Lung (tissue), 11 donors: ENCODE measurements at regions not wholly inside any gene's neighbourhood (a gene's known extent, or its start where the extent isn't known, plus 50 kb on each side); places are given as distances from the start of the nearest gene placed in this dataset.
A peak's percentile ranks its signal among the peaks of the same experiment; 100 is the strongest.
"Not testable (repeated sequence)": the region's sequence is repeated elsewhere in the genome, so short reads cannot be mapped to it uniquely, and the experiment has no call there.

Experiments
- ATAC-seq: fragments of 200-7000 bp; cut with Tn5 transposase; one replicate; pipeline ENCODE4 v1.9.1; 2020; ENCODE audit warnings: moderate number of reproducible peaks; ENCODE audit not compliant: insufficient read depth, low FRiP score
- DNase-seq, 3 donors: peaks; one replicate each; pipeline ENCODE4 v3.0.0-alpha.2; 2013 to 2017
- H3K27ac ChIP-seq, 2 donors: one replicate each; pipeline ENCODE4 v1.5.1; 2013; ENCODE audit warnings: mild to moderate bottlenecking in 2 of 2, moderate library complexity in 2 of 2, control low read depth in 1 of 2, inconsistent platforms in 1 of 2, low read depth in 1 of 2, low read length in 1 of 2
- H3K27me3 ChIP-seq, 3 donors: one replicate each; pipeline ENCODE4 v1.5.1; 2013; ENCODE audit warnings: low read length in 2 of 3; ENCODE audit not compliant: control insufficient read depth in 3 of 3, insufficient read depth in 3 of 3
- H3K36me3 ChIP-seq, 4 donors: one replicate each; pipeline ENCODE4 v1.5.1; 2013; ENCODE audit warnings: low read length in 4 of 4, mild to moderate bottlenecking in 1 of 4, moderate library complexity in 1 of 4; ENCODE audit not compliant: control insufficient read depth in 4 of 4, insufficient read depth in 4 of 4
- H3K4me1 ChIP-seq, 5 donors: one replicate each; pipeline ENCODE4 v1.5.1; 2013; ENCODE audit warnings: low read length in 5 of 5, mild to moderate bottlenecking in 2 of 5, moderate library complexity in 1 of 5; ENCODE audit not compliant: control insufficient read depth in 5 of 5, insufficient read depth in 5 of 5
- H3K4me3 ChIP-seq: one replicate; pipeline ENCODE4 v1.5.1; 2013; ENCODE audit warnings: mild to moderate bottlenecking, control low read depth, moderate library complexity
- H3K9ac ChIP-seq, 2 donors: one replicate each; pipeline ENCODE4 v1.5.1; 2013; ENCODE audit warnings: low read length in 2 of 2, control low read depth in 1 of 2; ENCODE audit not compliant: insufficient read depth in 1 of 2
- H3K9me3 ChIP-seq, 4 donors: one replicate each; pipeline ENCODE4 v1.5.1; 2013; ENCODE audit warnings: low read length in 3 of 4, mild to moderate bottlenecking in 1 of 4, moderate library complexity in 1 of 4; ENCODE audit not compliant: control insufficient read depth in 4 of 4, insufficient read depth in 3 of 4
- WGBS, 2 donors: extraction: QIAGEN DNeasy Blood & Tissue Kit; methylation state at CpG; one replicate each; pipeline ENCODE4 v1.1.7; 2013; 5-methylcytosine and 5-hydroxymethylcytosine counted together
- TF ChIP-seq, protein P1 (sequence below): IDR thresholded peaks from 2 replicates; pipeline ENCODE4 v1.5.1; 2012; ENCODE audit warnings: mild to moderate bottlenecking; ENCODE audit errors: control extremely low read depth, extremely low read depth
- donor health status: control.
- donor health status: control.
- donor health status: Bipolar disorder and iron deficiency.
- donor health status: healthy.
- donor health status: DM: yes; HTN: yes; CAD: no.

DNA sequence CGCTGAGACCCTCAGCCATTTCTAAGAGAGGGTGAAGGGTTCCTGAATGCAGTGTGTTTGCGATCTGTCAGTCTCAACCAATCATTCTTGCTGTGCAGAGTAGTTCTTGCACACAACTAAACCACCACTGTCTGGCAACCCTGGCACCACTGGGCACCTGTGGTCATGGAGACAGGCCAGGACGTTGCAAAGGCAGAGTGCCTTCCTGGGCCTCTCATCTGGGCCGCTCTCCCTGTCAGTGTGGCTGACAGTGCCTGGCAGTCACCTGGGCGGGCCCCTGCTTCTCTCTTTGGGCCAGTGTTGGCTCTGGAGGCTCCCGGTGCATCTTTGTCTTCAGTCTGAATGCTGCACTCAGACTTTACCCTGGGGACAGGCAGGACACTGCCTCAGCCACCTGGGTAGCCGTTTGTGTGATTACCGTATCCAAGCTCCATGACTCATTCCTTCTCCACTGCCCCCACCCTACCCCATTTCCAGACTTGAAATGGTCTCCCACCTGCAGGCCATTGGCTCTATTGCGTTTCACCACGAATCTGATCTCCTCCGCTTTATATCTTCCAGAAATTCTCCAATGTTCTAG lies 104.6 kb upstream of the KLF13 start:
- no peak overlapping the region for H3K9ac ChIP-seq
- TF ChIP-seq, protein P1, sequence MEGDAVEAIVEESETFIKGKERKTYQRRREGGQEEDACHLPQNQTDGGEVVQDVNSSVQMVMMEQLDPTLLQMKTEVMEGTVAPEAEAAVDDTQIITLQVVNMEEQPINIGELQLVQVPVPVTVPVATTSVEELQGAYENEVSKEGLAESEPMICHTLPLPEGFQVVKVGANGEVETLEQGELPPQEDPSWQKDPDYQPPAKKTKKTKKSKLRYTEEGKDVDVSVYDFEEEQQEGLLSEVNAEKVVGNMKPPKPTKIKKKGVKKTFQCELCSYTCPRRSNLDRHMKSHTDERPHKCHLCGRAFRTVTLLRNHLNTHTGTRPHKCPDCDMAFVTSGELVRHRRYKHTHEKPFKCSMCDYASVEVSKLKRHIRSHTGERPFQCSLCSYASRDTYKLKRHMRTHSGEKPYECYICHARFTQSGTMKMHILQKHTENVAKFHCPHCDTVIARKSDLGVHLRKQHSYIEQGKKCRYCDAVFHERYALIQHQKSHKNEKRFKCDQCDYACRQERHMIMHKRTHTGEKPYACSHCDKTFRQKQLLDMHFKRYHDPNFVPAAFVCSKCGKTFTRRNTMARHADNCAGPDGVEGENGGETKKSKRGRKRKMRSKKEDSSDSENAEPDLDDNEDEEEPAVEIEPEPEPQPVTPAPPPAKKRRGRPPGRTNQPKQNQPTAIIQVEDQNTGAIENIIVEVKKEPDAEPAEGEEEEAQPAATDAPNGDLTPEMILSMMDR = no peak
- 56 to 69% methylated on average over 11 of the region's 11 CpGs for WGBS, 2 donors
- H3K36me3 ChIP-seq = no peaks in the 10 kb centered on the region
- peaks cover 0 to 19% (median 0%) of the 10 kb centered on the region in 5 donors for H3K4me1 ChIP-seq
- DNase-seq (no peak), ATAC-seq (no peak)
- H3K27ac ChIP-seq = peak overlapping the region in 1 of 2 donors; percentile 21
- H3K27me3 ChIP-seq = peaks cover 0 to 16% (median 4%) of the 10 kb centered on the region in 3 donors
- no peak overlapping the region for H3K4me3 ChIP-seq
- H3K9me3 ChIP-seq = peaks cover 0 to 2% (median 0%) of the 10 kb centered on the region in 4 donors

DNA sequence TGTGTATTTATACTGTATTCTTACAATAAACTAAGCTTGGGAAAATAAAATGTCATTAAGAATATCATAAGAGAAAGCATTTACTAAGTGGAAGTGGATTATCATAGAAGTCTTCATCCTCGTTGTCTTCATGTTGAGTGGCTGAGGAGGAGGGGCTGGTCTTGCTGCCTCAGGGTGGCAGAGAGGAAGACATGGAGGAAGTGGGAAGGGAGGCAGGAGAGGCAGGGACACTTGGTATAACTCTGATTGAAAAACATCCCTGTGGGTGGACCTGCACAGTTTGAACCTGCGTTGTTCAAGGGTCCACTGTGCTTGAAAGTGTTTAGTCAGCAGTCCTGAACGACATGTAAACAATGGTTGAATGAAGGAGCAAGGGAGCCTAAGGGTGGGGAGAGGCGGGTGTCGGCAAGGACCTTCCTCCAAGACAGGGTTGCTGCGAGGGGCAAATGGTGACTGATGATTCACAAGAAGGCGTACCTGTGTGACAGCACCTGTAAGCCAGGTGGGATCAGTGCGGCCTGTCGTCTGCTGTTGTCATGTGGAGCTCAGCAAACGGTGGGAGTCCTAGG lies 103.8 kb upstream of the KLF13 start:
- DNase-seq = no peak
- Histone ChIP-seq H3K27me3 (peaks cover 0 to 16% (median 4%) of the 10 kb centered on the region in 3 donors), H3K27ac (peak overlapping the region in 1 of 2 donors; percentile 85), H3K9me3 (peaks cover 0 to under 1% (median 0%) of the 10 kb centered on the region in 4 donors), H3K4me1 (peaks cover 0 to 15% (median 0%) of the 10 kb centered on the region in 5 donors), H3K36me3 (no peaks in the 10 kb centered on the region), H3K9ac (no peak overlapping the region), H3K4me3 (no peak overlapping the region)
- TF ChIP-seq, protein P1 = no peak
- WGBS, 2 donors = 42 to 55% methylated on average over 10 of the region's 10 CpGs
- peak; percentile 29 for ATAC-seq

DNA sequence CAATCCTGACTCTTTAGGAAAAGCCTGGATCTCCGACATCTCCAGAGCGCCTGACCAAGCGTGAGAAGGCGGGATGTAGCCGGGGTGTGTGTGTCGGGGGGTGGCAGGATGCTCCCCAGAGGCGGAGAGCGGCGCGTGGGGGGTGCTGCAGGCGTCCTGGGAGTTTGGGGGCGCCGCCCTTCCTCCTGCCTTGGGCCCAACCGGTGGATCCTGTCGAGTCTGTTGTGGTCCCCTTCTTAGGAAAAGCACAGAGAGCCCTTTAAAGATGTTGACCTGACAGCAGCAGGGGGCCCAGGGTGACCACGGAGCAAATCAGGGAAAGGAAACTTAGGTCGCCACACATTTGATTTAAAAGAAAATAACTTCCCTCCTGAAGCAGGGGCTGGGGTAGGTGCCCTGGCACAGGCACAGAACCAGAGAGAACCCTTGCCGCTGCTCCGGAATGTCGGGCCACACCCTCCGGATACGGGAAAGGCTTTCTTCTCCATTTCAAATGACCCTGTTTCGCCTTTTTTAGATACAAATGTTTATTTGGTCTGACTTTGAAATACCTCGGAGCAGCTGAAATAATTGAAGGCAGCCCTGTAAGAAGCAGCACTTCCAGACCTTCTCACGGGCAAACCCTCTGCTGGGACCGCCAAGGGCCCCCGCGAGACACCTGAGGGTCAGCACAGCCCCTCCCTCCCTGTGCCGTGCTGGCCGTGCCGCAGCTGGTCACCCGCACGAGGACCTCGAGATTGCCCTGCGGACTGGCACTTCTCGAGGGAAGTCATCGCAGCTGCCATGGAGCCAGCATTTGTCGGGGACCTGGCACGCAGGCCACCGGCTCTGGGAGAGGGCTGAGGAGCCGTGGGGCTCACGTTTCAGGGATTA lies 102.9 kb upstream of the KLF13 start:
- Histone ChIP-seq H3K9ac (no peak overlapping the region), H3K36me3 (no peaks in the 10 kb centered on the region), H3K27me3 (peaks cover 0 to 16% (median 4%) of the 10 kb centered on the region in 3 donors), H3K9me3 (no peaks in the 10 kb centered on the region), H3K4me1 (peaks cover 0 to 14% (median 0%) of the 10 kb centered on the region in 5 donors), H3K4me3 (no peak overlapping the region), H3K27ac (peak overlapping the region in 1 of 2 donors; percentile 85)
- DNase-seq (no peak), ATAC-seq (peak; percentile 25)
- TF ChIP-seq, protein P1 = no peak
- WGBS, 2 donors = 32 to 59% methylated on average over 42 of the region's 42 CpGs

DNA sequence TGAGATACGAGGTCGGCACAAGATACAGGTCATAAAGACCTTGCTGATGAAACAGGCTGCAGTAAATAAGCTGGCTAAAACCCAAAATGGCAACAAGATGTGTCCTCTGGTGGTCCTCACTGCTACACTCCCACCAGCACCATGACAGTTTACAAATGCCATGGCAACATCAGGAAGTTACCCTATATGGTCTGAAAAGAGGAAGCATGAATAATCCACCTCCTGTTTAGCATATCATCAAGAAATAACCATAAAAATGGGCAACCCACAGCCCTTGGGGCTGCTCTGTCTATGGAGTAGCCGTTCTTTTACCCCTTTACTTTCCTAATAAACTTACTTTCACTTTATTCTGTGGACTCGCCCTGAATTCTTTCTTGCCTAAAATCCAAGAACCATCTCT lies 102.0 kb upstream of the KLF13 start:
- not testable (repeated sequence) for H3K36me3 ChIP-seq, ATAC-seq, DNase-seq, H3K9ac ChIP-seq, H3K27ac ChIP-seq, H3K9me3 ChIP-seq, H3K4me3 ChIP-seq
- peaks cover 0 to 16% (median 4%) of the 10 kb centered on the region in 3 donors for H3K27me3 ChIP-seq
- 70 to 78% methylated on average over 4 of the region's 4 CpGs for WGBS, 2 donors
- peaks cover 0 to 15% (median 0%) of the 10 kb centered on the region in 5 donors for H3K4me1 ChIP-seq
